ENCODE measurements at regions not wholly inside any gene's neighbourhood (a gene's known extent, or its start where the extent isn't known, plus 50 kb on each side); places are given as distances from the start of the nearest gene placed in this dataset.
"Not testable (repeated sequence)": the region's sequence is repeated elsewhere in the genome, so short reads cannot be mapped to it uniquely, and the experiment has no call there.

GRCh38 chr6:149242883-149243282 lies 74.6 kb upstream of the TAB2 start:
- no peak for TF ChIP-seq CTCF (IDR thresholded peaks at IDR 0.05; ENCODE audit: control insufficient read depth, insufficient read depth, low read depth, low read length, missing control alignments)
- DNase-seq (ENCODE audit: low read depth): no peak
- H3K4me3 ChIP-seq (ENCODE audit: control insufficient read depth, low read depth, low read length): no peak overlapping the region

GRCh38 chr6:149244105-149244504 lies 73.4 kb upstream of the TAB2 start:
- DNase-seq (ENCODE audit: low read depth): no peak
- TF ChIP-seq CTCF (IDR thresholded peaks at IDR 0.05; ENCODE audit: control insufficient read depth, insufficient read depth, low read depth, low read length, missing control alignments): no peak
- H3K4me3 ChIP-seq (ENCODE audit: control insufficient read depth, low read depth, low read length): no peak overlapping the region

GRCh38 chr6:149246691-149247384 lies 70.7 kb upstream of the TAB2 start:
- no peak overlapping the region for H3K4me3 ChIP-seq (ENCODE audit: control insufficient read depth, low read depth, low read length)
- no peak for DNase-seq (ENCODE audit: low read depth)
- TF ChIP-seq CTCF (IDR thresholded peaks at IDR 0.05; ENCODE audit: control insufficient read depth, insufficient read depth, low read depth, low read length, missing control alignments): no peak

GRCh38 chr6:149247385-149247763 lies 70.1 kb upstream of the TAB2 start:
- DNase-seq (ENCODE audit: low read depth): no peak
- no peak for TF ChIP-seq CTCF (IDR thresholded peaks at IDR 0.05; ENCODE audit: control insufficient read depth, insufficient read depth, low read depth, low read length, missing control alignments)
- H3K4me3 ChIP-seq (ENCODE audit: control insufficient read depth, low read depth, low read length): no peak overlapping the region

- not testable (repeated sequence) for H3K4me3 ChIP-seq (ENCODE audit: control insufficient read depth, low read depth, low read length); DNase-seq (ENCODE audit: low read depth)
Measured at GRCh38 chr6:149248263-149248662, 69.2 kb upstream of the TAB2 start.

GRCh38 chr6:149248693-149249369 lies 68.7 kb upstream of the TAB2 start:
- TF ChIP-seq CTCF (IDR thresholded peaks at IDR 0.05; ENCODE audit: control insufficient read depth, insufficient read depth, low read depth, low read length, missing control alignments): no peak
- H3K4me3 ChIP-seq (ENCODE audit: control insufficient read depth, low read depth, low read length): no peak overlapping the region
- no peak for DNase-seq (ENCODE audit: low read depth)
